HCT116 (cell line): ENCODE measurements at regions not wholly inside any gene's neighbourhood (a gene's known extent, or its start where the extent isn't known, plus 50 kb on each side); places are given as distances from the start of the nearest gene placed in this dataset.

Experiments
- EGR1 ChIP-seq: IDR thresholded peaks from 2 replicates; pipeline ENCODE4 v1.6.1; 2012; ENCODE audit warnings: low read depth
- EZH2 ChIP-seq: fragments of 200-600 bp; sonication (generic); IDR thresholded peaks from 2 replicates; pipeline ENCODE4 v1.6.1; 2017; ENCODE audit warnings: antibody characterized with exemption, mixed run types
- EZH2phosphoT487 ChIP-seq: fragments of 200-600 bp; IDR thresholded peaks from 2 replicates; pipeline ENCODE4 v1.6.1; 2018; ENCODE audit warnings: antibody characterized with exemption, borderline replicate concordance
- JUND ChIP-seq: IDR thresholded peaks from 2 replicates; pipeline ENCODE4 v1.6.1; 2012
- MAX ChIP-seq: IDR thresholded peaks from 2 replicates; pipeline ENCODE4 v1.6.1; 2012
- POLR2A ChIP-seq: IDR thresholded peaks from 2 replicates; pipeline ENCODE4 v1.7.0; 2011; ENCODE audit warnings: borderline replicate concordance; ENCODE audit not compliant: insufficient read depth, insufficient read length; ENCODE audit errors: extremely low read depth
- POLR2AphosphoS5 ChIP-seq: IDR thresholded peaks from 2 replicates; pipeline ENCODE4 v1.6.1; 2011; ENCODE audit warnings: mild to moderate bottlenecking, low read depth, low read length, moderate library complexity
- RAD21 ChIP-seq: IDR thresholded peaks from 2 replicates; pipeline ENCODE4 v1.6.1; 2012; ENCODE audit warnings: low read depth, mild to moderate bottlenecking
- SP1 ChIP-seq: IDR thresholded peaks from 2 replicates; pipeline ENCODE4 v1.6.1; 2012; ENCODE audit warnings: low read depth
- TF ChIP-seq, protein P1 (sequence below), 3 experiments: fragments of 200-600 bp in 1 of 3; sonication (generic) in 1 of 3; IDR thresholded peaks in 2 of 3; conservative IDR thresholded peaks in 1 of 3; 2 replicates each; pipeline ENCODE4 v1.5.1; 2012 to 2017; ENCODE audit warnings: low read depth in 2 of 3, low read length in 2 of 3, antibody characterized with exemption in 1 of 3, borderline replicate concordance in 1 of 3, control low read depth in 1 of 3, mild to moderate bottlenecking in 1 of 3, mixed read lengths in 1 of 3, mixed run types in 1 of 3, moderate library complexity in 1 of 3; ENCODE audit not compliant: insufficient read depth in 1 of 3

DNA sequence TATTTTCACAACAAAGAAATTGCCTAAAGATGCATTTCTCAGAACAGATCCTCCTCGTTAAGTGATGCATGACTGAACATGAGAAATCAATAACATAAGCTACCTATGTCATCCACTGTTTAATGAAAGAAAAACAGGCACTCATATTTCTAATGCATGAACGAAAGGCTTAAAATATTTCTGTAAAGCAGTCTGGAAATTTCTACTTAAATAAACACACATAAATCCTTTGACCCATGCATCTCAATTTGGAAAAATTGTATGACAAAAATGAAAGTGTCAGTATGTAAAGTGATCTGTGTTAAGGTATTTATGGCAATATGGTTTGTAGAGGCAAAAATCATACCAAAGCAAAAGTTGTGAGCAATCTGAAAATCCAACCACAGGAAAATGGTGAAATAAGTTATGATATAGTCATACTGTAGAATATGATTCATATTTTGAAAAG is 399.2 kb upstream of the GRAMD2B start:
- TF ChIP-seq RAD21 (no peak), POLR2A (no peak), EZH2phosphoT487 (no peak), POLR2AphosphoS5 (no peak), EGR1 (no peak), JUND (no peak), EZH2 (no peak), SP1 (no peak), MAX (no peak)
- TF ChIP-seq, protein P1, sequence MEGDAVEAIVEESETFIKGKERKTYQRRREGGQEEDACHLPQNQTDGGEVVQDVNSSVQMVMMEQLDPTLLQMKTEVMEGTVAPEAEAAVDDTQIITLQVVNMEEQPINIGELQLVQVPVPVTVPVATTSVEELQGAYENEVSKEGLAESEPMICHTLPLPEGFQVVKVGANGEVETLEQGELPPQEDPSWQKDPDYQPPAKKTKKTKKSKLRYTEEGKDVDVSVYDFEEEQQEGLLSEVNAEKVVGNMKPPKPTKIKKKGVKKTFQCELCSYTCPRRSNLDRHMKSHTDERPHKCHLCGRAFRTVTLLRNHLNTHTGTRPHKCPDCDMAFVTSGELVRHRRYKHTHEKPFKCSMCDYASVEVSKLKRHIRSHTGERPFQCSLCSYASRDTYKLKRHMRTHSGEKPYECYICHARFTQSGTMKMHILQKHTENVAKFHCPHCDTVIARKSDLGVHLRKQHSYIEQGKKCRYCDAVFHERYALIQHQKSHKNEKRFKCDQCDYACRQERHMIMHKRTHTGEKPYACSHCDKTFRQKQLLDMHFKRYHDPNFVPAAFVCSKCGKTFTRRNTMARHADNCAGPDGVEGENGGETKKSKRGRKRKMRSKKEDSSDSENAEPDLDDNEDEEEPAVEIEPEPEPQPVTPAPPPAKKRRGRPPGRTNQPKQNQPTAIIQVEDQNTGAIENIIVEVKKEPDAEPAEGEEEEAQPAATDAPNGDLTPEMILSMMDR (IDR thresholded peaks at IDR 0.05 in 2 of 3, conservative IDR thresholded peaks at IDR 0.05 in 1 of 3; ENCODE audit: borderline replicate concordance in 1 of 3, insufficient read depth in 1 of 3, low read depth in 2 of 3, low read length in 2 of 3), result no peak
